ENCODE measurements at regions not wholly inside any gene's neighbourhood (a gene's known extent, or its start where the extent isn't known, plus 50 kb on each side); places are given as distances from the start of the nearest gene placed in this dataset.
"Not testable (repeated sequence)": the region's sequence is repeated elsewhere in the genome, so short reads cannot be mapped to it uniquely, and the experiment has no call there.

- TF ChIP-seq CEBPB (IDR thresholded peaks at IDR 0.05; ENCODE audit: low read depth); POLR2A (IDR thresholded peaks at IDR 0.05; ENCODE audit: borderline replicate concordance, extremely low read depth, insufficient read depth, insufficient read length); POLR2AphosphoS5 (IDR thresholded peaks at IDR 0.05; ENCODE audit: low read depth, low read length); EGR1 (IDR thresholded peaks at IDR 0.05; ENCODE audit: low read depth); EZH2 (IDR thresholded peaks at IDR 0.05): not testable (repeated sequence)
- TF ChIP-seq, protein P1, sequence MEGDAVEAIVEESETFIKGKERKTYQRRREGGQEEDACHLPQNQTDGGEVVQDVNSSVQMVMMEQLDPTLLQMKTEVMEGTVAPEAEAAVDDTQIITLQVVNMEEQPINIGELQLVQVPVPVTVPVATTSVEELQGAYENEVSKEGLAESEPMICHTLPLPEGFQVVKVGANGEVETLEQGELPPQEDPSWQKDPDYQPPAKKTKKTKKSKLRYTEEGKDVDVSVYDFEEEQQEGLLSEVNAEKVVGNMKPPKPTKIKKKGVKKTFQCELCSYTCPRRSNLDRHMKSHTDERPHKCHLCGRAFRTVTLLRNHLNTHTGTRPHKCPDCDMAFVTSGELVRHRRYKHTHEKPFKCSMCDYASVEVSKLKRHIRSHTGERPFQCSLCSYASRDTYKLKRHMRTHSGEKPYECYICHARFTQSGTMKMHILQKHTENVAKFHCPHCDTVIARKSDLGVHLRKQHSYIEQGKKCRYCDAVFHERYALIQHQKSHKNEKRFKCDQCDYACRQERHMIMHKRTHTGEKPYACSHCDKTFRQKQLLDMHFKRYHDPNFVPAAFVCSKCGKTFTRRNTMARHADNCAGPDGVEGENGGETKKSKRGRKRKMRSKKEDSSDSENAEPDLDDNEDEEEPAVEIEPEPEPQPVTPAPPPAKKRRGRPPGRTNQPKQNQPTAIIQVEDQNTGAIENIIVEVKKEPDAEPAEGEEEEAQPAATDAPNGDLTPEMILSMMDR (IDR thresholded peaks at IDR 0.05 in 2 of 3, conservative IDR thresholded peaks at IDR 0.05 in 1 of 3; ENCODE audit: borderline replicate concordance in 1 of 3, insufficient read depth in 1 of 3, low read depth in 2 of 3, low read length in 2 of 3): not testable (repeated sequence)
- TF ChIP-seq, protein P2, sequence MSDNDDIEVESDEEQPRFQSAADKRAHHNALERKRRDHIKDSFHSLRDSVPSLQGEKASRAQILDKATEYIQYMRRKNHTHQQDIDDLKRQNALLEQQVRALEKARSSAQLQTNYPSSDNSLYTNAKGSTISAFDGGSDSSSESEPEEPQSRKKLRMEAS (IDR thresholded peaks at IDR 0.05): not testable (repeated sequence)
Observed at GRCh38 chr3:125840465-125840864, 128.5 kb upstream of the ROPN1B start.
